ENCODE measurements at regions not wholly inside any gene's neighbourhood (a gene's known extent, or its start where the extent isn't known, plus 50 kb on each side); places are given as distances from the start of the nearest gene placed in this dataset.

- H3K23ac ChIP-seq (ENCODE audit: low read length in 2 of 2) = no peak overlapping the region
These were observed 353.6 kb downstream of the RRAGC start for GRCh38 chr1:38505944-38506343.

DNA sequence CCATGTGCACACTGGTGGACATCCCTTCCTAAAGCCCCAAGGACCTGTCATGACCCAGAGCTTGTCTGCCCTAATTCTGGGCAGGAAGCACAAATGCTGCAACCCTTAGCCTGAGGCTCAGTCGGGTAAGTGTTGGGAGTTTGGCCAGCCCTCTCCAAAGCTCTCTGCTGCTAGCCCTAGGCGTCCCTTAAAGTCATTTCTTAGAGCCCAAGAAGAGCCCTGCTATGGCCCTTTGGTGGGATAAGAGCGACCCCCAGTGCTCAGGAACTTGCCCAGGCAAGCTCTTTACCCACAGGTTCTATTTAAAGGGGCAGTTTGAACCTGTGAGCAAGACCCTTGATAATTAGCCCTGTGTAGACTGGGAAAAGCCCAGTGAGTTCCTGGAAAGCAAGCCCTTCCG, 356.8 kb downstream of the RRAGC start:
- Histone ChIP-seq H4K91ac (ENCODE audit: low read length) (no peak overlapping the region), H3K27me3 (ENCODE audit: control insufficient read depth in 1 of 2, insufficient read depth in 1 of 2, low read length in 2 of 2) (peaks cover 0 to 17% of the 10 kb centered on the region in 2 experiments), H3K9ac (ENCODE audit: low read length) (no peak overlapping the region), H2AK5ac (ENCODE audit: low read length, severe bottlenecking) (no peak overlapping the region), H3K9me3 (ENCODE audit: control insufficient read depth, low read length) (no peaks in the 10 kb centered on the region), H3K4me2 (ENCODE audit: low read length, poor library complexity, severe bottlenecking) (no peak overlapping the region), H4K8ac (ENCODE audit: low read length) (no peak overlapping the region), H2AFZ (ENCODE audit: low read depth, low read length) (no peak overlapping the region), H2BK120ac (ENCODE audit: low read depth, low read length) (no peak overlapping the region), H3K4me1 (ENCODE audit: control insufficient read depth, insufficient read depth, low read depth, low read length) (no peaks in the 10 kb centered on the region), H2BK5ac (ENCODE audit: low read depth, low read length, poor library complexity, severe bottlenecking) (no peak overlapping the region), H3K23ac (ENCODE audit: low read length in 2 of 2) (no peak overlapping the region), H2BK15ac (ENCODE audit: low read depth, poor library complexity, severe bottlenecking) (no peak overlapping the region), H3K4ac (ENCODE audit: low read depth in 1 of 2, low read length in 2 of 2) (no peak overlapping the region), H3K4me3 (ENCODE audit: insufficient read depth in 1 of 2, low read depth in 1 of 2, low read length in 2 of 2) (no peak overlapping the region), H3K79me1 (replicated peaks; ENCODE audit: low read length, poor library complexity, severe bottlenecking) (no peaks in the 10 kb centered on the region), H2BK12ac (ENCODE audit: low read length in 2 of 2) (no peak overlapping the region), H3K14ac (ENCODE audit: low read length in 2 of 2) (no peak overlapping the region), H3K36me3 (ENCODE audit: control insufficient read depth in 1 of 2, insufficient read depth in 2 of 2, low read depth in 1 of 2, low read length in 2 of 2) (no peaks in the 10 kb centered on the region), H3K27ac (ENCODE audit: low read length, poor library complexity, severe bottlenecking) (no peak overlapping the region), H3K18ac (ENCODE audit: low read depth in 1 of 2, low read length in 2 of 2) (no peak overlapping the region)
- WGBS = 26% methylated on average over 4 of the region's 4 CpGs
- DNase-seq = no peak

More at GRCh38 chr1:38505944-38506343, 353.6 kb downstream of the RRAGC start:
- Histone ChIP-seq H2BK120ac (ENCODE audit: low read depth, low read length) (no peak overlapping the region), H3K4me2 (ENCODE audit: low read length, poor library complexity, severe bottlenecking) (no peak overlapping the region), H3K79me1 (replicated peaks; ENCODE audit: low read length, poor library complexity, severe bottlenecking) (no peaks in the 10 kb centered on the region), H3K9me3 (ENCODE audit: control insufficient read depth, low read length) (no peaks in the 10 kb centered on the region), H2BK5ac (ENCODE audit: low read depth, low read length, poor library complexity, severe bottlenecking) (no peak overlapping the region), H3K27me3 (ENCODE audit: control insufficient read depth in 1 of 2, insufficient read depth in 1 of 2, low read length in 2 of 2) (peaks cover 0 to 20% of the 10 kb centered on the region in 2 experiments), H3K18ac (ENCODE audit: low read depth in 1 of 2, low read length in 2 of 2) (no peak overlapping the region), H3K36me3 (ENCODE audit: control insufficient read depth in 1 of 2, insufficient read depth in 2 of 2, low read depth in 1 of 2, low read length in 2 of 2) (no peaks in the 10 kb centered on the region), H3K4ac (ENCODE audit: low read depth in 1 of 2, low read length in 2 of 2) (no peak overlapping the region), H3K14ac (ENCODE audit: low read length in 2 of 2) (no peak overlapping the region), H4K8ac (ENCODE audit: low read length) (no peak overlapping the region), H2AFZ (ENCODE audit: low read depth, low read length) (no peak overlapping the region), H2BK12ac (ENCODE audit: low read length in 2 of 2) (no peak overlapping the region), H3K9ac (ENCODE audit: low read length) (no peak overlapping the region), H3K4me1 (ENCODE audit: control insufficient read depth, insufficient read depth, low read depth, low read length) (no peaks in the 10 kb centered on the region), H3K27ac (ENCODE audit: low read length, poor library complexity, severe bottlenecking) (no peak overlapping the region), H4K91ac (ENCODE audit: low read length) (no peak overlapping the region), H2AK5ac (ENCODE audit: low read length, severe bottlenecking) (no peak overlapping the region), H3K4me3 (ENCODE audit: insufficient read depth in 1 of 2, low read depth in 1 of 2, low read length in 2 of 2) (no peak overlapping the region), H2BK15ac (ENCODE audit: low read depth, poor library complexity, severe bottlenecking) (no peak overlapping the region)
- WGBS = 57% methylated on average over 8 of the region's 8 CpGs
- no peak for DNase-seq

GRCh38 chr1:38500891-38501290, 358.7 kb downstream of the RRAGC start:
- Histone ChIP-seq H4K8ac (ENCODE audit: low read length) (no peak overlapping the region), H2BK5ac (ENCODE audit: low read depth, low read length, poor library complexity, severe bottlenecking) (no peak overlapping the region), H3K4me2 (ENCODE audit: low read length, poor library complexity, severe bottlenecking) (no peak overlapping the region), H3K4ac (ENCODE audit: low read depth in 1 of 2, low read length in 2 of 2) (no peak overlapping the region), H3K27me3 (ENCODE audit: control insufficient read depth in 1 of 2, insufficient read depth in 1 of 2, low read length in 2 of 2) (peaks cover 0 to 13% of the 10 kb centered on the region in 2 experiments), H3K18ac (ENCODE audit: low read depth in 1 of 2, low read length in 2 of 2) (no peak overlapping the region), H3K27ac (ENCODE audit: low read length, poor library complexity, severe bottlenecking) (no peak overlapping the region), H2AFZ (ENCODE audit: low read depth, low read length) (no peak overlapping the region), H2BK15ac (ENCODE audit: low read depth, poor library complexity, severe bottlenecking) (no peak overlapping the region), H3K9ac (ENCODE audit: low read length) (no peak overlapping the region), H3K9me3 (ENCODE audit: control insufficient read depth, low read length) (no peaks in the 10 kb centered on the region), H3K23ac (ENCODE audit: low read length in 2 of 2) (no peak overlapping the region), H4K91ac (ENCODE audit: low read length) (no peak overlapping the region), H3K36me3 (ENCODE audit: control insufficient read depth in 1 of 2, insufficient read depth in 2 of 2, low read depth in 1 of 2, low read length in 2 of 2) (no peaks in the 10 kb centered on the region), H2AK5ac (ENCODE audit: low read length, severe bottlenecking) (no peak overlapping the region), H2BK12ac (ENCODE audit: low read length in 2 of 2) (no peak overlapping the region), H3K14ac (ENCODE audit: low read length in 2 of 2) (no peak overlapping the region), H3K4me3 (ENCODE audit: insufficient read depth in 1 of 2, low read depth in 1 of 2, low read length in 2 of 2) (no peak overlapping the region), H3K79me1 (replicated peaks; ENCODE audit: low read length, poor library complexity, severe bottlenecking) (no peaks in the 10 kb centered on the region), H3K4me1 (ENCODE audit: control insufficient read depth, insufficient read depth, low read depth, low read length) (no peaks in the 10 kb centered on the region), H2BK120ac (ENCODE audit: low read depth, low read length) (no peak overlapping the region)
- no peak for DNase-seq
- 49% methylated on average over 2 of the region's 2 CpGs for WGBS

DNA sequence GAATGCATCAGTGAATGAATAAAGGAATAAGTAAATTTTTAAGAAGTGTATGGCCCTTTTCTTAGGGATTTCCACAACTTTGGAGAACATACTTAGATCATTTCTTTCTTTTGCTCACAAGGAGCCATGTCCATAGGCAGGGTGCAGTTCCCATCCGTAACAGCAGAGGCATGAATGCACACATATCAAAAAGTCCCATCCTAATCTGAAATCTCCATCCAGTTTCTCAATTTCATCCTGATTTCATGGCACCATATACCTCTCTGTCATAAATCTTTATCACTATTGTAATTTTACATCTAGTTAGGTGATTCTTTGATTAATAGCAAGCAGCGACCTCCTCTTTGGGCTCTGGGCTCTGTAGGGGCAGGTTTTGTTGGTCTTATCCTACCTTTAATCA, 359.2 kb downstream of the RRAGC start:
- 80% methylated on average over 1 of the region's 2 CpGs for WGBS
- H2BK5ac ChIP-seq (ENCODE audit: low read depth, low read length, poor library complexity, severe bottlenecking) = no peak overlapping the region
- peaks cover 0 to 13% of the 10 kb centered on the region in 2 experiments for H3K27me3 ChIP-seq (ENCODE audit: control insufficient read depth in 1 of 2, insufficient read depth in 1 of 2, low read length in 2 of 2)
- no peak overlapping the region for H2AK5ac ChIP-seq (ENCODE audit: low read length, severe bottlenecking)
- no peak overlapping the region for H2BK15ac ChIP-seq (ENCODE audit: low read depth, poor library complexity, severe bottlenecking)
- H3K4me1 ChIP-seq (ENCODE audit: control insufficient read depth, insufficient read depth, low read depth, low read length) = no peaks in the 10 kb centered on the region
- no peak overlapping the region for H4K8ac ChIP-seq (ENCODE audit: low read length)
- DNase-seq = no peak
- H3K4ac ChIP-seq (ENCODE audit: low read depth in 1 of 2, low read length in 2 of 2) = no peak overlapping the region
- no peak overlapping the region for H3K4me3 ChIP-seq (ENCODE audit: insufficient read depth in 1 of 2, low read depth in 1 of 2, low read length in 2 of 2)
- no peak overlapping the region for H3K23ac ChIP-seq (ENCODE audit: low read length in 2 of 2)
- H4K91ac ChIP-seq (ENCODE audit: low read length) = no peak overlapping the region
- H3K79me1 ChIP-seq (replicated peaks; ENCODE audit: low read length, poor library complexity, severe bottlenecking) = no peaks in the 10 kb centered on the region
- H3K18ac ChIP-seq (ENCODE audit: low read depth in 1 of 2, low read length in 2 of 2) = no peak overlapping the region
- no peak overlapping the region for H3K14ac ChIP-seq (ENCODE audit: low read length in 2 of 2)
- no peaks in the 10 kb centered on the region for H3K36me3 ChIP-seq (ENCODE audit: control insufficient read depth in 1 of 2, insufficient read depth in 2 of 2, low read depth in 1 of 2, low read length in 2 of 2)
- no peak overlapping the region for H2BK120ac ChIP-seq (ENCODE audit: low read depth, low read length)
- no peak overlapping the region for H2BK12ac ChIP-seq (ENCODE audit: low read length in 2 of 2)
- H3K4me2 ChIP-seq (ENCODE audit: low read length, poor library complexity, severe bottlenecking) = no peak overlapping the region
- no peak overlapping the region for H2AFZ ChIP-seq (ENCODE audit: low read depth, low read length)
- no peaks in the 10 kb centered on the region for H3K9me3 ChIP-seq (ENCODE audit: control insufficient read depth, low read length)
- H3K9ac ChIP-seq (ENCODE audit: low read length) = no peak overlapping the region
- no peak overlapping the region for H3K27ac ChIP-seq (ENCODE audit: low read length, poor library complexity, severe bottlenecking)

Data from mesenchymal stem cell (in vitro differentiated cells and primary cell).